Pancreas (tissue), 10 donors: ENCODE measurements at regions not wholly inside any gene's neighbourhood (a gene's known extent, or its start where the extent isn't known, plus 50 kb on each side); places are given as distances from the start of the nearest gene placed in this dataset.

Experiments used
- ATAC-seq, 4 donors: fragments of 200-7000 bp; cut with Tn5 transposase; one replicate each; pipeline versions ENCODE4 v1.8.0 to v1.9.1; 2020; ENCODE audit warnings: mild to moderate bottlenecking in 4 of 4, moderate library complexity in 4 of 4
- DNase-seq, 6 donors: peaks; one replicate each; pipeline ENCODE4 v3.0.0-alpha.2; 2020
- FAIRE-seq: peaks from 2 replicates; lab custom pipeline; 2012; peaks lifted over from hg19 to GRCh38; lab: Jason Lieb, UNC
- H3K27ac ChIP-seq, 4 donors: fragments of 200-600 bp; sonication (generic); 1 replicate in 3 of 4; 2 replicates in 1 of 4; pipeline versions ENCODE4 v1.5.0 to v1.8.0; 2020
- H3K27me3 ChIP-seq, 4 donors: fragments of 200-600 bp; one replicate each; pipeline ENCODE4 v1.8.0; 2021
- H3K36me3 ChIP-seq, 3 donors: fragments of 200-600 bp; sonication (generic) in 1 of 3; one replicate each; pipeline versions ENCODE4 v1.5.0 to v1.8.0; 2020 to 2021
- H3K4me1 ChIP-seq, 3 donors: fragments of 200-600 bp; one replicate each; pipeline ENCODE4 v1.8.0; 2021
- H3K4me3 ChIP-seq, 4 donors: fragments of 200-600 bp; sonication (generic) in 2 of 4; one replicate each; pipeline versions ENCODE4 v1.5.0 to v1.8.0; 2020 to 2021
- H3K9me3 ChIP-seq, 4 donors: fragments of 200-600 bp; one replicate each; pipeline ENCODE4 v1.8.0; 2021
- WGBS, 2 donors: extraction: QIAGEN DNeasy Blood & Tissue Kit; methylation state at CpG; one replicate each; pipeline ENCODE4 v1.1.7; 2013; 5-methylcytosine and 5-hydroxymethylcytosine counted together
- intact Hi-C, 3 donors: fragments of 100-400 bp; cut with DNase I; formaldehyde crosslinking; loops; one replicate each; pipeline versions ENCODE4 v1.11.1 to v1.14.2; 2022
- TF ChIP-seq, protein P1 (sequence below), 4 donors: fragments of 200-600 bp; sonication (generic) in 3 of 4; IDR thresholded peaks; one replicate each; pipeline versions ENCODE4 v1.5.0 to v1.8.0; 2021; ENCODE audit warnings: antibody characterized with exemption in 4 of 4
- donor health status: healthy with polysubstance abuse.
- donor health status: DM: no; HTN: no; CAD: no; lungs with moderate emphysema.
- donor health status: DM: no; HTN: no; CAD: no.
- donor health status: control.
- donor health status: control.
- donor health status: Bipolar disorder and iron deficiency.
- donor health status: DM: yes; HTN: yes; CAD: no.
- donor health status: DM: no; HTN: no; CAD: no.
- donor health status: DM: no; HTN: no; CAD: no.
- donor health status: DM: yes; HTN: yes; CAD: no.

- ATAC-seq, result no peak
- no peak for DNase-seq
- intact Hi-C loops, result no loop called here
- Histone ChIP-seq H3K4me1 (no peaks in the 10 kb centered on the region), H3K27me3 (no peaks in the 10 kb centered on the region), H3K4me3 (no peak overlapping the region), H3K36me3 (no peaks in the 10 kb centered on the region), H3K27ac (no peak overlapping the region), H3K9me3 (no peaks in the 10 kb centered on the region)
- no peak for FAIRE-seq
- 77 to 80% methylated on average over 2 of the region's 2 CpGs for WGBS, 2 donors
- TF ChIP-seq, protein P1, sequence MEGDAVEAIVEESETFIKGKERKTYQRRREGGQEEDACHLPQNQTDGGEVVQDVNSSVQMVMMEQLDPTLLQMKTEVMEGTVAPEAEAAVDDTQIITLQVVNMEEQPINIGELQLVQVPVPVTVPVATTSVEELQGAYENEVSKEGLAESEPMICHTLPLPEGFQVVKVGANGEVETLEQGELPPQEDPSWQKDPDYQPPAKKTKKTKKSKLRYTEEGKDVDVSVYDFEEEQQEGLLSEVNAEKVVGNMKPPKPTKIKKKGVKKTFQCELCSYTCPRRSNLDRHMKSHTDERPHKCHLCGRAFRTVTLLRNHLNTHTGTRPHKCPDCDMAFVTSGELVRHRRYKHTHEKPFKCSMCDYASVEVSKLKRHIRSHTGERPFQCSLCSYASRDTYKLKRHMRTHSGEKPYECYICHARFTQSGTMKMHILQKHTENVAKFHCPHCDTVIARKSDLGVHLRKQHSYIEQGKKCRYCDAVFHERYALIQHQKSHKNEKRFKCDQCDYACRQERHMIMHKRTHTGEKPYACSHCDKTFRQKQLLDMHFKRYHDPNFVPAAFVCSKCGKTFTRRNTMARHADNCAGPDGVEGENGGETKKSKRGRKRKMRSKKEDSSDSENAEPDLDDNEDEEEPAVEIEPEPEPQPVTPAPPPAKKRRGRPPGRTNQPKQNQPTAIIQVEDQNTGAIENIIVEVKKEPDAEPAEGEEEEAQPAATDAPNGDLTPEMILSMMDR (IDR thresholded peaks at IDR 0.05), result no peak
Observed at GRCh38 chr2:14827226-14828023, 194.9 kb downstream of the LRATD1 start.

DNA sequence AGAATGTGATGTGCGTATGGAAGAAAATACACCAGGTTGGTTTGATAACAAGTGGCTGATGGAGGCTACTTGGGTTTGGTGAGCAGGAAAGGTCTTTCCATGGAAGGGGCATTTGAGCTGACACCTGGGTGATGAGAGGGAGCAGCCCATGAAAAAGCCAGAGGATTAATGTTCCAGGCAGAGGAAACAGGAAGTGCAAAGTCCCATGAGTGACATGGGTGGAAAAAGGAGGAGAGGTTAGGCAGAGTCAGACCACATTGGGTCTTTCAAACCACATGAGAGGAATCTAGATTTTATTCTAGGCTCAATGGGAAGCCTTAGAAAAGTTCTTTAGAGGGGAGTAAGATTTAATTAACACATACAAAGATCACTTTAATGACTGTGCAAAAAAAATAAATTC is 195.7 kb downstream of the LRATD1 start:
- Histone ChIP-seq H3K27me3 (no peaks in the 10 kb centered on the region), H3K36me3 (no peaks in the 10 kb centered on the region), H3K4me1 (no peaks in the 10 kb centered on the region), H3K27ac (no peak overlapping the region), H3K9me3 (no peaks in the 10 kb centered on the region), H3K4me3 (no peak overlapping the region)
- TF ChIP-seq, protein P1 (IDR thresholded peaks at IDR 0.05), result no peak
- ATAC-seq (no peak), DNase-seq (no peak), FAIRE-seq (no peak)
- intact Hi-C loops, result no loop called here
- 0 to 53% methylated on average over 1 of the region's 1 CpG for WGBS, 2 donors

GRCh38 chr2:14828968-14829367 is 196.5 kb downstream of the LRATD1 start:
- Histone ChIP-seq H3K9me3 (no peaks in the 10 kb centered on the region), H3K4me3 (no peak overlapping the region), H3K27ac (no peak overlapping the region), H3K4me1 (no peaks in the 10 kb centered on the region), H3K27me3 (no peaks in the 10 kb centered on the region), H3K36me3 (no peaks in the 10 kb centered on the region)
- no peak for ATAC-seq
- DNase-seq, result no peak
- intact Hi-C loops, result no loop called here
- TF ChIP-seq, protein P1 (IDR thresholded peaks at IDR 0.05), result no peak
- FAIRE-seq, result no peak
- 65 to 69% methylated on average over 3 of the region's 3 CpGs for WGBS, 2 donors

GRCh38 chr2:14831458-14831857 is 198.9 kb downstream of the LRATD1 start:
- DNase-seq, result no peak
- WGBS, 2 donors, result 58 to 74% methylated on average over 3 of the region's 3 CpGs
- intact Hi-C loops, result no loop called here
- Histone ChIP-seq H3K27ac (no peak overlapping the region), H3K27me3 (no peaks in the 10 kb centered on the region), H3K36me3 (no peaks in the 10 kb centered on the region), H3K4me1 (no peaks in the 10 kb centered on the region), H3K4me3 (no peak overlapping the region), H3K9me3 (no peaks in the 10 kb centered on the region)
- no peak for FAIRE-seq
- TF ChIP-seq, protein P1 (IDR thresholded peaks at IDR 0.05), result no peak
- peak in 3 of 4 donors; percentile 47 to 56 (median 49) for ATAC-seq

GRCh38 chr2:14843507-14844204 is 211.1 kb downstream of the LRATD1 start:
- WGBS, 2 donors, result 86 to 87% methylated on average over 5 of the region's 5 CpGs
- TF ChIP-seq, protein P1 (IDR thresholded peaks at IDR 0.05), result no peak
- intact Hi-C loops, result no loop called here
- H3K9me3 ChIP-seq, result no peaks in the 10 kb centered on the region
- no peaks in the 10 kb centered on the region for H3K4me1 ChIP-seq
- ATAC-seq (no peak), FAIRE-seq (no peak), DNase-seq (no peak)
- H3K36me3 ChIP-seq, result no peaks in the 10 kb centered on the region
- no peak overlapping the region for H3K4me3 ChIP-seq
- no peak overlapping the region for H3K27ac ChIP-seq
- no peaks in the 10 kb centered on the region for H3K27me3 ChIP-seq
